ENCODE measurements at regions not wholly inside any gene's neighbourhood (a gene's known extent, or its start where the extent isn't known, plus 50 kb on each side); places are given as distances from the start of the nearest gene placed in this dataset.

DNA sequence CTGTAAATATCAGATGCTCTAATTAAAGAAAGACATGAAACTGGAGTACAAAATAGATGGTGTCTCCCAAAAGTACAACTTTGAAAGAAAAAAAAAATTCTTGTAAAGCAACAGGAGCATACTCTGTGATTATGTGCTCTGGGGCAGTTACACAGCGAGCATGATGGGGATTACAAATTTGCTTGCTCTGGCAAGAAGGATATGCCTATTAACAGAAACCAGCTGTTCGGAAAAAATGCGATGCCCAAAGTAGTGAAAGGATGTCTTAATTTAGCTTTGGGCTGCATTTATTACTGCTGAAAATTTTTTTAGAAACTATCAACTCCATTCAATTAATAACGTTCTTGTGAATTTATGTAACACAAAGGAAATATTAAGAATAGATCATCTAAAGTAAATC lies 256.9 kb upstream of the TPK1 start:
- H3K36me3 ChIP-seq: no peaks in the 10 kb centered on the region
- DNase-seq (ENCODE audit: low read depth in 1 of 2, low spot score in 1 of 2): no peak
- H3K27me3 ChIP-seq: no peaks in the 10 kb centered on the region
- H3K4me1 ChIP-seq (ENCODE audit: low read depth): no peaks in the 10 kb centered on the region
- H3K4me3 ChIP-seq: no peak overlapping the region
- TF ChIP-seq, protein P1, sequence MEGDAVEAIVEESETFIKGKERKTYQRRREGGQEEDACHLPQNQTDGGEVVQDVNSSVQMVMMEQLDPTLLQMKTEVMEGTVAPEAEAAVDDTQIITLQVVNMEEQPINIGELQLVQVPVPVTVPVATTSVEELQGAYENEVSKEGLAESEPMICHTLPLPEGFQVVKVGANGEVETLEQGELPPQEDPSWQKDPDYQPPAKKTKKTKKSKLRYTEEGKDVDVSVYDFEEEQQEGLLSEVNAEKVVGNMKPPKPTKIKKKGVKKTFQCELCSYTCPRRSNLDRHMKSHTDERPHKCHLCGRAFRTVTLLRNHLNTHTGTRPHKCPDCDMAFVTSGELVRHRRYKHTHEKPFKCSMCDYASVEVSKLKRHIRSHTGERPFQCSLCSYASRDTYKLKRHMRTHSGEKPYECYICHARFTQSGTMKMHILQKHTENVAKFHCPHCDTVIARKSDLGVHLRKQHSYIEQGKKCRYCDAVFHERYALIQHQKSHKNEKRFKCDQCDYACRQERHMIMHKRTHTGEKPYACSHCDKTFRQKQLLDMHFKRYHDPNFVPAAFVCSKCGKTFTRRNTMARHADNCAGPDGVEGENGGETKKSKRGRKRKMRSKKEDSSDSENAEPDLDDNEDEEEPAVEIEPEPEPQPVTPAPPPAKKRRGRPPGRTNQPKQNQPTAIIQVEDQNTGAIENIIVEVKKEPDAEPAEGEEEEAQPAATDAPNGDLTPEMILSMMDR (IDR thresholded peaks at IDR 0.05; ENCODE audit: low read depth, low read length): no peak
- H3K27ac ChIP-seq: no peak overlapping the region
- H3K9me3 ChIP-seq (ENCODE audit: low read depth): no peaks in the 10 kb centered on the region

DNA sequence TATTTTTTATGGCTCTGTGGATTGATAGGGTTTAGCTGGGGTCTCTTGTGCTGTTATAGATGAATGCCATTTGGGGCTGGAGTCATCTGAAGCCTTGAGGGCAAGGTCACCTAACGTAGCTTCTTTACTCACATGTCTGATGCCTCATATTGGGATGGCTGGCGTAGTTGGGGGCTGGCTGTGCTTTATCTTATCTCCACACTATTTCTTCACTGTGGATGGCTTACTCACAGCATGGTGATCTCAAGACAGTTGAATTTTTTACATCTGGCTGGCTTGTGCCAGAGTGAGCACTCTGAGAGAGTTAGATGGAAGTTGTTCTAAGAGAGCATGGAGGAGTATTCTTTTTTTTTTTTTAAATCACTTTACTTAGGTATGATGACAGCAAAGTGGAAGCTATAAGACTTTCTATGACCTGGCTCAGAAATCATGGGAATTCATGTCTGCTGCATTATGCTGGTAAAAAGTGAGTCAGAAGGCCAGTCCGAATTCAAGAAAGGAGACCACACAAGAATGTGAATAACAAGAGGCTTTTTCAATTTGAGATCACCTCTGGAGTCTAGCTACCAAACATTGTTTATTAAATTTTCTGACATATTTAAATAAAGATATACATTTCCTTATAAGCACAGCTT lies 252.4 kb upstream of the TPK1 start:
- TF ChIP-seq, protein P1 (IDR thresholded peaks at IDR 0.05; ENCODE audit: low read depth, low read length): no peak
- peak in 1 of 2 donors; percentile 35 for DNase-seq (ENCODE audit: low read depth in 1 of 2, low spot score in 1 of 2)
- Histone ChIP-seq H3K27me3 (no peaks in the 10 kb centered on the region), H3K9me3 (ENCODE audit: low read depth) (no peaks in the 10 kb centered on the region), H3K4me1 (ENCODE audit: low read depth) (no peaks in the 10 kb centered on the region), H3K4me3 (no peak overlapping the region), H3K27ac (no peak overlapping the region), H3K36me3 (no peaks in the 10 kb centered on the region)

DNA sequence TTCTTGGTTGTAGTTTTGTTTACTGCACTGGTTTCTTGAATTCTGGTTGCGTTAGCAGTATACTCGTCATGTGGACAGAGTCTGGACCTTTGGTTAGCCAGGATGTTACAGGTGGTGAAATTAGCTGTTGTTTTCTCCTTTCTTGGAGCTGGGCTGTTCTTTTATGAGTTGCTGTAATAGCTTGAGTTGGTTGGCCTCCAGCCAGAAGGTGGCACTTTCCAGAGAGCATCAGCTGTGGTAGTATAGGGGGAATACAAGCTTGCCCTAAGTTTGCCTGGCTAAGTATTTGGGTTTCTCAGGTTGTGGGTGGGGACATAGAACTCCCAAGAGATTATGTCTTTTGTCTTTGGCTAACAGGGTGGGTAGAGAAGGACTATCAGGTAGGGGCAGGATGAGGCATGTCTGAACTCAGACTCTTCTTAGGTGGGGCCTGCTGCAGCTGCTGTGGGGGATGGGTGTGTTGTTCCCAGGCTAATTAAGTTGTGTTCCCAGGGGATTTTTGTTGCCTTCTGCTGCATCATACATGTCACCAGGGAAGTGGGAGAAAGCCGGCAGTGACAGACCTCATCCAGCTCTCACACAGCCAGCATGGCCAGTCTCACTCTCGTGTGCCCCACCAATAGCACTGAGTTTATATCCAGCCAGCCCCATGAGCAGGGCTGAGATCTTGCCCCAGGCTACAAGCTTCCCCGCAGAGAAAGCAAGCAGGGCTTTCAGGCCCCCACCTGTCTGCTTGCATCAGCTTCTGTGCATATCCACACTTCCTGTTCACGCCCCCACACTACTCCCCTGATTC lies 246.7 kb upstream of the TPK1 start:
- TF ChIP-seq, protein P1 (IDR thresholded peaks at IDR 0.05; ENCODE audit: low read depth, low read length): no peak
- no peak for DNase-seq (ENCODE audit: low read depth in 1 of 2, low spot score in 1 of 2)
- H3K27me3 ChIP-seq: no peaks in the 10 kb centered on the region

DNA sequence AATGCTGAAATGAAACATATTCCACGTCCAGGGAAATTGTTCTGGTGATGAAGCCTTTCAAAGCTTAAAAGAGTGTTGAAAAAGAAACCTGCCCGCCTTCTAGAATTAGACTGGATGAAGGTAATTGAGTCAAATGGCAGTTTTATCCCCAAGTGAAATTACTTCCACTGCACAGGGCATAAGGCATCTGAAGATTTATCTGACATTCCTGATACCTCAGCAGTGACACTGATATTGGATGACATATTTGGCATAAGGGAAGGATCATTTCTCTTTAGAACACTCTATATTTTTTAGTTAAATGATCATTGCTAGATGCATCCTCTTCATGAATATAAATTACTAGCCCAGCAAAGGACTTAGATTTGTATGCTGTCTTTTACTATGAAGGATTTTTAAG lies 229.6 kb upstream of the TPK1 start:
- no peak overlapping the region for H3K27ac ChIP-seq
- H3K36me3 ChIP-seq: no peaks in the 10 kb centered on the region
- H3K27me3 ChIP-seq: no peaks in the 10 kb centered on the region
- no peak for DNase-seq (ENCODE audit: low read depth in 1 of 2, low spot score in 1 of 2)
- H3K9me3 ChIP-seq (ENCODE audit: low read depth): no peaks in the 10 kb centered on the region
- TF ChIP-seq, protein P1 (IDR thresholded peaks at IDR 0.05; ENCODE audit: low read depth, low read length): no peak
- H3K4me1 ChIP-seq (ENCODE audit: low read depth): no peaks in the 10 kb centered on the region
- no peak overlapping the region for H3K4me3 ChIP-seq

More for the DNA sequence above, 246.7 kb upstream of the TPK1 start:
- Histone ChIP-seq H3K36me3 (no peaks in the 10 kb centered on the region), H3K4me3 (no peak overlapping the region), H3K9me3 (ENCODE audit: low read depth) (no peaks in the 10 kb centered on the region), H3K4me1 (ENCODE audit: low read depth) (no peaks in the 10 kb centered on the region), H3K27ac (no peak overlapping the region)

DNA sequence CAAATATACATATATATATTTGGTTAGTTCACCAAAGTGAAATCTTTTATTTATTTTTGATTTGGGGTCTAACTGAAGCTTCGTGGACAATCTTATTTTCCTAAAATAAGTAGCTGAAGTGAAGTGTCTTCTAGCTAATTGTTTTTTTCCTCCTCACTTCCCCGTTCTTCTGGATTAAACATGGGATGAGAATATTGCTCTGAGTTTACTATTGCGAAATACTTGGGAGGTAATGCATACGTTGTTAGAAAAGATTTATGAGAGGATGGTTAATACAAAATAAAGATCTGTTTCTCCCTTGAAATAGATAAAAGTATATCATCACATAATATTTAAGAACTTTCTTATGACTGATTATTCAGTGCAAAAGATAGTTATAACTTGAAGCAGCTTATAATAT lies 228.3 kb upstream of the TPK1 start:
- Histone ChIP-seq H3K4me1 (ENCODE audit: low read depth) (no peaks in the 10 kb centered on the region), H3K4me3 (no peak overlapping the region), H3K9me3 (ENCODE audit: low read depth) (no peaks in the 10 kb centered on the region), H3K27ac (no peak overlapping the region), H3K27me3 (no peaks in the 10 kb centered on the region), H3K36me3 (no peaks in the 10 kb centered on the region)
- no peak for DNase-seq (ENCODE audit: low read depth in 1 of 2, low spot score in 1 of 2)
- TF ChIP-seq, protein P1 (IDR thresholded peaks at IDR 0.05; ENCODE audit: low read depth, low read length): no peak
